ENCODE measurements at regions not wholly inside any gene's neighbourhood (a gene's known extent, or its start where the extent isn't known, plus 50 kb on each side); places are given as distances from the start of the nearest gene placed in this dataset.
A peak's percentile ranks its signal among the peaks of the same experiment; 100 is the strongest.
"Not testable (repeated sequence)": the region's sequence is repeated elsewhere in the genome, so short reads cannot be mapped to it uniquely, and the experiment has no call there.

GRCh38 chr7:45278763-45279398 is 121.3 kb downstream of the RAMP3 start:
- DNase-seq (ENCODE audit: low spot score), result no peak
- H3K4me1 Mint-ChIP-seq (ENCODE audit: low read depth), result no peaks in the 10 kb centered on the region
- TF ChIP-seq, protein P1, sequence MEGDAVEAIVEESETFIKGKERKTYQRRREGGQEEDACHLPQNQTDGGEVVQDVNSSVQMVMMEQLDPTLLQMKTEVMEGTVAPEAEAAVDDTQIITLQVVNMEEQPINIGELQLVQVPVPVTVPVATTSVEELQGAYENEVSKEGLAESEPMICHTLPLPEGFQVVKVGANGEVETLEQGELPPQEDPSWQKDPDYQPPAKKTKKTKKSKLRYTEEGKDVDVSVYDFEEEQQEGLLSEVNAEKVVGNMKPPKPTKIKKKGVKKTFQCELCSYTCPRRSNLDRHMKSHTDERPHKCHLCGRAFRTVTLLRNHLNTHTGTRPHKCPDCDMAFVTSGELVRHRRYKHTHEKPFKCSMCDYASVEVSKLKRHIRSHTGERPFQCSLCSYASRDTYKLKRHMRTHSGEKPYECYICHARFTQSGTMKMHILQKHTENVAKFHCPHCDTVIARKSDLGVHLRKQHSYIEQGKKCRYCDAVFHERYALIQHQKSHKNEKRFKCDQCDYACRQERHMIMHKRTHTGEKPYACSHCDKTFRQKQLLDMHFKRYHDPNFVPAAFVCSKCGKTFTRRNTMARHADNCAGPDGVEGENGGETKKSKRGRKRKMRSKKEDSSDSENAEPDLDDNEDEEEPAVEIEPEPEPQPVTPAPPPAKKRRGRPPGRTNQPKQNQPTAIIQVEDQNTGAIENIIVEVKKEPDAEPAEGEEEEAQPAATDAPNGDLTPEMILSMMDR (IDR thresholded peaks at IDR 0.05), result no peak
- peaks cover 59% of the 10 kb centered on the region for H3K27me3 Mint-ChIP-seq (ENCODE audit: low read depth)
- H3K36me3 Mint-ChIP-seq (ENCODE audit: low read depth), result peaks cover 2% of the 10 kb centered on the region
- no peak overlapping the region for H3K27ac Mint-ChIP-seq (ENCODE audit: unreplicated experiment)
- peaks cover 3% of the 10 kb centered on the region for H3K9me3 Mint-ChIP-seq (ENCODE audit: low read depth)
- no peak overlapping the region for H3K4me3 Mint-ChIP-seq (ENCODE audit: unreplicated experiment)

- H3K36me3 Mint-ChIP-seq (ENCODE audit: low read depth); H3K4me3 Mint-ChIP-seq (ENCODE audit: unreplicated experiment); H3K27me3 Mint-ChIP-seq (ENCODE audit: low read depth); DNase-seq (ENCODE audit: low spot score): not testable (repeated sequence)
- Mint-ChIP-seq H3K27ac (ENCODE audit: unreplicated experiment) (peak overlapping the region; percentile 5), H3K9me3 (ENCODE audit: low read depth) (peaks cover 11% of the 10 kb centered on the region), H3K4me1 (ENCODE audit: low read depth) (peaks cover 21% of the 10 kb centered on the region)
Observed at GRCh38 chr7:45289611-45290010, 132.0 kb downstream of the RAMP3 start.

DNA sequence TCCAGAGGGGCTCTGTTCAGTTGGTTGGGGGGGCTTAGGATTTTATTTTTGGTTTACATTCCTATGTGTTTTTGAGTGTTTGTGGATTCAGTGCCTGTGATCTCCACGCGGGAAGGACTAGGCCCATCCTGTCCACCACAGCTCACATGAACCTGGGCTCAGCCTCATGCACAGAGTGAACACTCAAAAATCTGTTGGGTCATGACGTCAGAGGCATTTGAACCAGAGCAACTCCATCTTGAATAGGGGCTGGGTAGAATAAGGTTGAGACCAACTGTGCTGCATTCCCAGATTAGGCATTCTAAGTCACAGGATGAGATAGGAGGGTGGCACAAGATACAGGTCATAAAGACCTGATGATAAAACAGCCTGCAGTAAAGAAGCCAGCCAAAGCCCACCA is 133.3 kb downstream of the RAMP3 start:
- Mint-ChIP-seq H3K4me3 (ENCODE audit: unreplicated experiment) (no peak overlapping the region), H3K27ac (ENCODE audit: unreplicated experiment) (no peak overlapping the region), H3K9me3 (ENCODE audit: low read depth) (peaks cover 11% of the 10 kb centered on the region), H3K4me1 (ENCODE audit: low read depth) (peaks cover 21% of the 10 kb centered on the region), H3K36me3 (ENCODE audit: low read depth) (no peaks in the 10 kb centered on the region), H3K27me3 (ENCODE audit: low read depth) (peaks cover 3% of the 10 kb centered on the region)
- DNase-seq (ENCODE audit: low spot score), result no peak
- TF ChIP-seq, protein P1 (IDR thresholded peaks at IDR 0.05), result no peak

- no peak for DNase-seq (ENCODE audit: low spot score)
- peaks cover 21% of the 10 kb centered on the region for H3K4me1 Mint-ChIP-seq (ENCODE audit: low read depth)
Observed at GRCh38 chr7:45292481-45292880, 134.9 kb downstream of the RAMP3 start.

GRCh38 chr7:45293295-45293942 is 135.8 kb downstream of the RAMP3 start:
- peaks cover 6% of the 10 kb centered on the region for H3K9me3 Mint-ChIP-seq (ENCODE audit: low read depth)
- no peak overlapping the region for H3K4me3 Mint-ChIP-seq (ENCODE audit: unreplicated experiment)
- H3K4me1 Mint-ChIP-seq (ENCODE audit: low read depth), result peaks cover 18% of the 10 kb centered on the region
- no peak overlapping the region for H3K27ac Mint-ChIP-seq (ENCODE audit: unreplicated experiment)
- no peaks in the 10 kb centered on the region for H3K36me3 Mint-ChIP-seq (ENCODE audit: low read depth)
- H3K27me3 Mint-ChIP-seq (ENCODE audit: low read depth), result peaks cover 9% of the 10 kb centered on the region
- DNase-seq (ENCODE audit: low spot score), result no peak
- TF ChIP-seq, protein P1 (IDR thresholded peaks at IDR 0.05), result no peak

More at GRCh38 chr7:45292481-45292880, 134.9 kb downstream of the RAMP3 start:
- H3K4me3 Mint-ChIP-seq (ENCODE audit: unreplicated experiment), result no peak overlapping the region
- peaks cover 9% of the 10 kb centered on the region for H3K27me3 Mint-ChIP-seq (ENCODE audit: low read depth)
- H3K9me3 Mint-ChIP-seq (ENCODE audit: low read depth), result peaks cover 11% of the 10 kb centered on the region
- TF ChIP-seq, protein P1 (IDR thresholded peaks at IDR 0.05), result no peak
- H3K36me3 Mint-ChIP-seq (ENCODE audit: low read depth), result no peaks in the 10 kb centered on the region
- no peak overlapping the region for H3K27ac Mint-ChIP-seq (ENCODE audit: unreplicated experiment)

DNA sequence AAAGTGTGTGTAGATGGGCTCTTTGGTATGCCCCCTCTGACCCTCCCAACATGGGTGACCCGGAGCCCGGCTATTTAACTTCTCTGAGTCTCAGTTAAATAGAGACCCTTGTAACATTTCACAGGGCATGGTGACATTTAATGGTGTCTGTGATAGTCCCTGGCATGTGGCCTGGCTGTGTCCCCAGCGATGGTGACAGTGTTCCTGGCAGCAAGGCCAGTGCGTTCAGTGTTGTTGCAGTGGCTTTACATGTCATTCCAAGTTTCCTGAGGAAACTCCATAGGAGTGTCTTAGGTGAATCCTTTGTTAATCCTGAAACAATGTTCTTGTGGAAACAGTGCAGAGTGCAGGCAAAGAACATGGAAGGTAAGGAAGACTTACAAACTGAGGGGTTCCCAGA is 137.0 kb downstream of the RAMP3 start:
- Mint-ChIP-seq H3K9me3 (ENCODE audit: low read depth) (no peaks in the 10 kb centered on the region), H3K4me3 (ENCODE audit: unreplicated experiment) (no peak overlapping the region), H3K27ac (ENCODE audit: unreplicated experiment) (no peak overlapping the region), H3K27me3 (ENCODE audit: low read depth) (peaks cover 16% of the 10 kb centered on the region), H3K4me1 (ENCODE audit: low read depth) (peaks cover 11% of the 10 kb centered on the region), H3K36me3 (ENCODE audit: low read depth) (no peaks in the 10 kb centered on the region)
- DNase-seq (ENCODE audit: low spot score), result no peak
- TF ChIP-seq, protein P1 (IDR thresholded peaks at IDR 0.05), result no peak

All from chondrocyte (in vitro differentiated cells).